Limb (tissue), 2 donors: ENCODE measurements at regions not wholly inside any gene's neighbourhood (a gene's known extent, or its start where the extent isn't known, plus 50 kb on each side); places are given as distances from the start of the nearest gene placed in this dataset.
"Not testable (repeated sequence)": the region's sequence is repeated elsewhere in the genome, so short reads cannot be mapped to it uniquely, and the experiment has no call there.

Experiments
- DNase-seq, 2 donors: peaks; one replicate each; pipeline ENCODE4 v3.0.0-alpha.2; 2016; ENCODE audit errors: extremely low spot score in 2 of 2

GRCh38 chr4:26174027-26174426 lies 146.8 kb upstream of the RBPJ start:
- DNase-seq, result no peak

- DNase-seq, result peak; percentile 45 to 63
These were observed 145.6 kb upstream of the RBPJ start for GRCh38 chr4:26175006-26175786.

GRCh38 chr4:26175905-26176470 lies 144.8 kb upstream of the RBPJ start:
- DNase-seq, result no peak

- peak; percentile 55 to 75 for DNase-seq
These were observed 144.1 kb upstream of the RBPJ start for GRCh38 chr4:26176598-26177149.

- DNase-seq, result no peak
These were observed 142.0 kb upstream of the RBPJ start for GRCh38 chr4:26178854-26179253.

GRCh38 chr4:26179316-26179760 lies 141.5 kb upstream of the RBPJ start:
- no peak for DNase-seq

- DNase-seq, result no peak
These were observed 139.2 kb upstream of the RBPJ start for GRCh38 chr4:26181616-26182015.

- no peak for DNase-seq
These were observed 137.8 kb upstream of the RBPJ start for GRCh38 chr4:26183017-26183416.

- no peak for DNase-seq
These were observed 135.4 kb upstream of the RBPJ start for GRCh38 chr4:26185436-26185835.

- no peak for DNase-seq
These were observed 129.5 kb upstream of the RBPJ start for GRCh38 chr4:26191353-26191752.

- no peak for DNase-seq
These were observed 127.6 kb upstream of the RBPJ start for GRCh38 chr4:26192899-26193869.

- DNase-seq, result no peak
These were observed 126.0 kb upstream of the RBPJ start for GRCh38 chr4:26194764-26195163.

- no peak for DNase-seq
These were observed 124.2 kb upstream of the RBPJ start for GRCh38 chr4:26196567-26196966.

GRCh38 chr4:26197018-26197779 lies 123.6 kb upstream of the RBPJ start:
- no peak for DNase-seq

GRCh38 chr4:26198931-26199330 lies 121.9 kb upstream of the RBPJ start:
- not testable (repeated sequence) for DNase-seq

GRCh38 chr4:26199596-26199995 lies 121.2 kb upstream of the RBPJ start:
- DNase-seq, result no peak

- no peak for DNase-seq
These were observed 119.7 kb upstream of the RBPJ start for GRCh38 chr4:26201120-26201519.

- no peak for DNase-seq
These were observed 116.5 kb upstream of the RBPJ start for GRCh38 chr4:26204249-26204825.

- no peak for DNase-seq
These were observed 115.9 kb upstream of the RBPJ start for GRCh38 chr4:26204911-26205370.

- peak; percentile 42 to 88 for DNase-seq
These were observed 114.5 kb upstream of the RBPJ start for GRCh38 chr4:26206339-26206738.
